ENCODE measurements at regions not wholly inside any gene's neighbourhood (a gene's known extent, or its start where the extent isn't known, plus 50 kb on each side); places are given as distances from the start of the nearest gene placed in this dataset.
A peak's percentile ranks its signal among the peaks of the same experiment; 100 is the strongest.

- intact Hi-C loops (cut with DNase I; ENCODE audit: low total_unique reads), result no loop called here
- Histone ChIP-seq H3K27ac (no peak overlapping the region), H3K4me1 (peaks cover 0 to 5% (median 0%) of the 10 kb centered on the region in 4 donors), H3K4me3 (no peak overlapping the region), H3K9me3 (no peaks in the 10 kb centered on the region), H3K36me3 (no peaks in the 10 kb centered on the region), H3K27me3 (no peaks in the 10 kb centered on the region)
- no peak for TF ChIP-seq EP300 (IDR thresholded peaks at IDR 0.05; ENCODE audit: low read depth)
- TF ChIP-seq POLR2AphosphoS5 (IDR thresholded peaks at IDR 0.05), result no peak
- TF ChIP-seq CTCF (IDR thresholded peaks at IDR 0.05), result no peak
- no peak for TF ChIP-seq POLR2A (IDR thresholded peaks at IDR 0.05)
- DNase-seq, result no peak
- 76 to 79% methylated on average over 2 of the region's 2 CpGs for WGBS, 2 donors (ENCODE audit: low coverage in 1 of 2)
- in situ Hi-C loops (cut with MboI; ENCODE audit: low pct_ligation_motif_present in 1 of 4, low pct_unique_long_range_greater_than_20kb in 1 of 4, low sequenced_read_pairs in 3 of 4), result no loop called here
These were observed 207.0 kb upstream of the PRDM1 start for GRCh38 chr6:105879146-105879545.

DNA sequence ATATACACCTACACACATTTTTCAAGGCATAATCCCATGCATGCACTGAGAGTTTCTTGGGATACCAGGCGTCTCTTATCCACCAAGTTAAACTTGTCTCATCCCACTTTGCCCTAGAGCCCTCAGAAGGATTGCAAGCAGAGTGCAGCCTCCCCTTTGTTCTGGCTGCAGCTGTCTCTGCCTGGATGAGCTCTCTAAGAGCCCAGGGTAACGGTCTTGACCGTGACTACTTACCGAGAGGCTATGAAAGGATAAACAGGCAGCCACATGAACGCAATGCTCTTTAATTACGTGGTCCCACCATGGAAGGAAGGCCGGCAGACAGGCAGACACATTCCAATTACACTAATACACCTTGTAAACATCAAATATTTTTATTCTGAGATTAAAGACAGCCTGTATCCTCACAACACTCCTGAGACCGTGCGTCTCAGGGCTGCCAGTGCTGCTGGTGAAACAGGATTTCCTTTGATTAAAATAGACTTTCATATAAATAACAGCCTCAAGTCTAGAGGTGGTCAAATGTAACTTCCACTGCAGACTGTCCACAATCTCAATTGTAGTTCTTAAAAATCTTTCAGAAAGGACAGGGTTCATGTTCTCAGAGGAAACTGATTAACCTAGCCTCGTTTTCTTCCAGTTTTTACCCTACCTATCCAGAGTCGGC is 210.0 kb upstream of the PRDM1 start:
- H3K27me3 ChIP-seq, result peaks cover 9% of the 10 kb centered on the region
- DNase-seq, result no peak
- in situ Hi-C loops (cut with MboI; ENCODE audit: low pct_ligation_motif_present in 1 of 4, low pct_unique_long_range_greater_than_20kb in 1 of 4, low sequenced_read_pairs in 3 of 4), result no loop called here
- no peak overlapping the region for H3K4me3 ChIP-seq
- 54 to 60% methylated on average over 5 to 11 of the region's 11 CpGs for WGBS, 2 donors (ENCODE audit: low coverage in 1 of 2)
- intact Hi-C loops (cut with DNase I; ENCODE audit: low total_unique reads), result no loop called here
- TF ChIP-seq POLR2AphosphoS5 (IDR thresholded peaks at IDR 0.05), result no peak
- no peak for TF ChIP-seq POLR2A (IDR thresholded peaks at IDR 0.05)
- TF ChIP-seq CTCF (IDR thresholded peaks at IDR 0.05), result no peak
- no peak for TF ChIP-seq EP300 (IDR thresholded peaks at IDR 0.05; ENCODE audit: low read depth)
- peaks cover 0 to 11% (median 0%) of the 10 kb centered on the region in 4 donors for H3K4me1 ChIP-seq
- H3K27ac ChIP-seq, result no peak overlapping the region
- no peaks in the 10 kb centered on the region for H3K9me3 ChIP-seq
- H3K36me3 ChIP-seq, result no peaks in the 10 kb centered on the region

DNA sequence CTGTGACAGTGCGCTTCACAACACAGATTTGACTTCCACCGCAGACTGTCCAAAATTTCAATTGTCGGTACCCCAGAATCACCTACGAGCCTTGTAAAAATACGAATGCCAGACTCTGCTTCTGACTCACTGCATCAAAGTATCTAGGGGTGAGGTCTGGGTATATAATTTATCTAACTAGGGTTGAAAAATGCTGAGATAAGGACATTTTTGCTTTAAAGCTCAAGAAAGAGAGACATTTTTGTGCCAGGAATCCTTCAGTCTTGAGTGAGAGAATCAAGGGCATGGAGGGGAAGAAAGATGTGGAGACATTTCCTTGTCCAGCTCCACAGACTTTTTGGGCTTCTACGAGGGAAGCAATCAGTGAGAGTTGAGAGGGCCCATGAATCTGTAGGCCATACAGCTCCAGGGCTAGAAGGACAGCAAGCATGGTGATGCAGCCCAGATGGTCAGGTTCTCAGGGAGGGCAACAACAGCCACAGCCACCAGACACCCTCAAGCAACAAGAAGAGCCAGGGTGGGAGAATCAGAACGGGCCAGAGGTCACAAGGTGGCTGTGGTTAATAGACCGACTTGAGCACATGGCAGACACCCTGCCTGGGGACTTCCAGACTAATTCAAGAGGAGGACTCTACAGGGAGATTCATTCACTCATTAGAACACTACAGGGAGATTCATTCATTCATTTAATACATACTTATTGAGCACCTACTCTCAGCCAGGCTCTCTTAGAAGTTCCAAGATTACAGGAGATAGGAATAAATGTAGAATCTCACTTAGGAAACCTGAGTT is 211.1 kb upstream of the PRDM1 start:
- H3K27me3 ChIP-seq, result peaks cover 12% of the 10 kb centered on the region
- peaks cover 0 to 6% (median 0%) of the 10 kb centered on the region in 4 donors for H3K4me1 ChIP-seq
- intact Hi-C loops (cut with DNase I; ENCODE audit: low total_unique reads) (no loop called here), in situ Hi-C loops (cut with MboI; ENCODE audit: low pct_ligation_motif_present in 1 of 4, low pct_unique_long_range_greater_than_20kb in 1 of 4, low sequenced_read_pairs in 3 of 4) (no loop called here)
- no peaks in the 10 kb centered on the region for H3K36me3 ChIP-seq
- 75 to 85% methylated on average over 4 to 8 of the region's 8 CpGs for WGBS, 2 donors (ENCODE audit: low coverage in 1 of 2)
- no peak overlapping the region for H3K4me3 ChIP-seq
- no peak overlapping the region for H3K27ac ChIP-seq
- no peak for DNase-seq
- no peaks in the 10 kb centered on the region for H3K9me3 ChIP-seq
- TF ChIP-seq EP300 (IDR thresholded peaks at IDR 0.05; ENCODE audit: low read depth) (no peak), POLR2A (IDR thresholded peaks at IDR 0.05) (no peak), CTCF (IDR thresholded peaks at IDR 0.05) (no peak), POLR2AphosphoS5 (IDR thresholded peaks at IDR 0.05) (no peak)

DNA sequence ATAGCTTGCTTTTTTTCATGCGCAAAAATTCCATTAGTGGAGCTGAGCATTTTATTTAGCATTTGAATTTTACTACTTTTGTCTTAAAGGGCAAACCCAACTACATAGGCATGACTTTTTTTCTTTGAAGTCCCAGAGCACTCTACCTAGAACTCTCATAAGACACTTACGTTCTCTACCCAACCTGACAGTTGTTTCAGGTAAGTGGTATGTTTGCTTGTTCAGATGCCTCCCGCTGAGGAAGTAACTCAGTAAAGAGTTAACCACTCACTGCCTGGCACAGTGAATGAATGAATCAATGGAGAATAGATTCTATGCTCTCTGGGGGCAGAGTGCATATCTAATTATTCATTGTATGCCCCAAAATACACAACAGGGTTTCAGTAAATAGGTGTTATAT is 212.3 kb upstream of the PRDM1 start:
- Histone ChIP-seq H3K27ac (peak overlapping the region in 1 of 4 donors; percentile 21), H3K4me3 (no peak overlapping the region), H3K36me3 (no peaks in the 10 kb centered on the region), H3K9me3 (no peaks in the 10 kb centered on the region), H3K4me1 (peaks cover 0 to 6% (median 0%) of the 10 kb centered on the region in 4 donors), H3K27me3 (peaks cover 12% of the 10 kb centered on the region)
- WGBS, 2 donors (ENCODE audit: low coverage in 1 of 2), result 8 to 25% methylated on average over 2 to 3 of the region's 3 CpGs
- TF ChIP-seq EP300 (IDR thresholded peaks at IDR 0.05; ENCODE audit: low read depth), result no peak
- TF ChIP-seq POLR2AphosphoS5 (IDR thresholded peaks at IDR 0.05), result no peak
- TF ChIP-seq POLR2A (IDR thresholded peaks at IDR 0.05), result no peak
- TF ChIP-seq CTCF (IDR thresholded peaks at IDR 0.05), result no peak
- intact Hi-C loops (cut with DNase I; ENCODE audit: low total_unique reads) (no loop called here), in situ Hi-C loops (cut with MboI; ENCODE audit: low pct_ligation_motif_present in 1 of 4, low pct_unique_long_range_greater_than_20kb in 1 of 4, low sequenced_read_pairs in 3 of 4) (no loop called here)
- no peak for DNase-seq

All from transverse colon (tissue), 4 donors.